PC-3 (cell line): ENCODE measurements at regions not wholly inside any gene's neighbourhood (a gene's known extent, or its start where the extent isn't known, plus 50 kb on each side); places are given as distances from the start of the nearest gene placed in this dataset.

Experiments used
- ATAC-seq: fragments of 200-7000 bp; cut with Tn5 transposase; 2 replicates; pipeline ENCODE4 v1.9.1; 2020; ENCODE audit warnings: mild to moderate bottlenecking, moderate library complexity
- BruUV-seq: library from RNA; stranded (reverse); fragments of 400-500 nt; replicated peaks from 2 replicates; lab custom pipeline; 2021; lab: Mats Ljungman, UMichigan
- CTCF ChIA-PET: fragments of 300-600 bp; sonication (Branson Sonifier 250); formaldehyde crosslinking; loops from one replicate; lab custom pipeline; 2022; ENCODE audit warnings: antibody characterized with exemption; lab: Charles Lee
- POLR2A ChIA-PET: fragments of 300-600 bp; sonication (Branson Sonifier 250); formaldehyde crosslinking; loops from one replicate; lab custom pipeline; 2022; ENCODE audit warnings: antibody characterized with exemption; ENCODE audit not compliant: unreplicated experiment; lab: Charles Lee
- DNase-seq: peaks from one replicate; pipeline ENCODE4 v3.0.0-alpha.2; 2015
- H2AFZ ChIP-seq: fragments of 300-600 bp; sonication (generic); 2 replicates; pipeline ENCODE4 v1.6.0; 2016; ENCODE audit warnings: antibody characterized with exemption, low read length
- H3F3A ChIP-seq: fragments of 300-600 bp; sonication (generic); one replicate; pipeline ENCODE4 v1.6.0; 2017; ENCODE audit warnings: antibody characterized with exemption, low read length, control low read depth, mild to moderate bottlenecking; ENCODE audit not compliant: unreplicated experiment
- H3K27ac ChIP-seq: fragments of 300-600 bp; sonication (generic); 2 replicates; pipeline ENCODE4 v1.5.1; 2016; ENCODE audit warnings: mild to moderate bottlenecking, low read length
- H3K27me3 ChIP-seq: fragments of 300-600 bp; sonication (generic); 2 replicates; pipeline ENCODE4 v1.6.1; 2016; ENCODE audit warnings: low read length, mixed read lengths
- H3K36me3 ChIP-seq: fragments of 300-600 bp; sonication (generic); 2 replicates; pipeline ENCODE4 v1.6.1; 2016; ENCODE audit warnings: low read depth, mixed run types, low read length, mixed read lengths
- H3K4me1 ChIP-seq: fragments of 300-600 bp; sonication (generic); 2 replicates; pipeline ENCODE4 v1.5.1; 2016; ENCODE audit warnings: low read length; ENCODE audit not compliant: insufficient read depth
- H3K4me2 ChIP-seq: fragments of 300-600 bp; sonication (generic); 2 replicates; pipeline ENCODE4 v1.6.0; 2016; ENCODE audit warnings: low read length
- H3K4me3 ChIP-seq: fragments of 300-600 bp; sonication (generic); 2 replicates; pipeline ENCODE4 v1.5.1; 2016; ENCODE audit warnings: mild to moderate bottlenecking, low read length, mixed read lengths
- H3K79me2 ChIP-seq: fragments of 300-600 bp; sonication (generic); 2 replicates; pipeline ENCODE4 v1.6.1; 2017; ENCODE audit warnings: low read length, mixed read lengths
- H3K9ac ChIP-seq: fragments of 300-600 bp; sonication (generic); 2 replicates; pipeline ENCODE4 v1.6.0; 2016; ENCODE audit warnings: mild to moderate bottlenecking, low read length
- H3K9me2 ChIP-seq: fragments of 300-600 bp; sonication (generic); replicated peaks from 2 replicates; pipeline ENCODE4 v1.6.1; 2016; ENCODE audit warnings: mixed run types, low read length, mixed read lengths
- H3K9me3 ChIP-seq: fragments of 300-600 bp; sonication (generic); 2 replicates; pipeline ENCODE4 v1.6.1; 2016; ENCODE audit warnings: low read length, mixed read lengths
- H4K20me1 ChIP-seq: fragments of 300-600 bp; sonication (generic); 2 replicates; pipeline ENCODE4 v1.6.1; 2016; ENCODE audit warnings: low read length, mixed read lengths
- EZH2 ChIP-seq: fragments of 300-600 bp; sonication (generic); IDR thresholded peaks from one replicate; pipeline ENCODE4 v1.6.1; 2017; ENCODE audit warnings: antibody characterized with exemption, mild to moderate bottlenecking, low read length; ENCODE audit not compliant: unreplicated experiment
- EZH2phosphoT487 ChIP-seq: fragments of 300-600 bp; sonication (generic); IDR thresholded peaks from 2 replicates; pipeline ENCODE4 v1.6.1; 2018; ENCODE audit warnings: mild to moderate bottlenecking, antibody characterized with exemption, low read length, borderline replicate concordance
- intact Hi-C: fragments of 100-400 bp; cut with micrococcal nuclease; formaldehyde crosslinking; loops from 2 replicates; pipeline ENCODE4 v1.9.0; 2023
- TF ChIP-seq, protein P1 (sequence below): fragments of 300-600 bp; sonication (generic); conservative IDR thresholded peaks from 2 replicates; pipeline ENCODE4 v1.5.1; 2017; ENCODE audit warnings: antibody characterized with exemption, low read depth, mild to moderate bottlenecking, low read length

DNA sequence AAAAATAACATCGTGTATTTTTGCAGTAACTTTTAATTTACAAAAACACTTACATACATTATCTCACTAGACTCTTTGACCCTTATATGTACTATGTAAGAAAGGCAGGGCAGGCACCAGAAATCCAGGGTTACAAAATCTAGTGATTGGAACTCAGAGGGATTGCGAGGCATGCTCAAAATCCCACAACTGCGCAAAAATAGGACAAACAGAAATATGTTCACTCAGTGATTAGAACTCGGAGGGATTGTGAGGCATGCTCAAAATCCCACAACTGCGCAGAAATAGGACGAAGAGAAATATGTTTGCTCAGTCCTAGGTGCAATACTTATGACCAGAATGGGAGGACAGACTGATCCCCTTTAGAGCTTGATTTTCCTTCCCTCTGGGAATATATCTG is 79.2 kb upstream of the TGFBR2 start:
- Histone ChIP-seq H3K36me3 (no peaks in the 10 kb centered on the region), H3K27me3 (no peaks in the 10 kb centered on the region), H4K20me1 (no peaks in the 10 kb centered on the region), H3K4me1 (no peaks in the 10 kb centered on the region), H3K9me3 (no peaks in the 10 kb centered on the region), H3K4me3 (no peak overlapping the region), H3K9me2 (no peaks in the 10 kb centered on the region), H3K79me2 (no peaks in the 10 kb centered on the region), H3K9ac (no peak overlapping the region), H3K4me2 (no peak overlapping the region), H3K27ac (no peak overlapping the region), H3F3A (no peaks in the 10 kb centered on the region), H2AFZ (no peak overlapping the region)
- DNase-seq (no peak), ATAC-seq (no peak)
- TF ChIP-seq EZH2 (no peak), EZH2phosphoT487 (no peak)
- TF ChIP-seq, protein P1, sequence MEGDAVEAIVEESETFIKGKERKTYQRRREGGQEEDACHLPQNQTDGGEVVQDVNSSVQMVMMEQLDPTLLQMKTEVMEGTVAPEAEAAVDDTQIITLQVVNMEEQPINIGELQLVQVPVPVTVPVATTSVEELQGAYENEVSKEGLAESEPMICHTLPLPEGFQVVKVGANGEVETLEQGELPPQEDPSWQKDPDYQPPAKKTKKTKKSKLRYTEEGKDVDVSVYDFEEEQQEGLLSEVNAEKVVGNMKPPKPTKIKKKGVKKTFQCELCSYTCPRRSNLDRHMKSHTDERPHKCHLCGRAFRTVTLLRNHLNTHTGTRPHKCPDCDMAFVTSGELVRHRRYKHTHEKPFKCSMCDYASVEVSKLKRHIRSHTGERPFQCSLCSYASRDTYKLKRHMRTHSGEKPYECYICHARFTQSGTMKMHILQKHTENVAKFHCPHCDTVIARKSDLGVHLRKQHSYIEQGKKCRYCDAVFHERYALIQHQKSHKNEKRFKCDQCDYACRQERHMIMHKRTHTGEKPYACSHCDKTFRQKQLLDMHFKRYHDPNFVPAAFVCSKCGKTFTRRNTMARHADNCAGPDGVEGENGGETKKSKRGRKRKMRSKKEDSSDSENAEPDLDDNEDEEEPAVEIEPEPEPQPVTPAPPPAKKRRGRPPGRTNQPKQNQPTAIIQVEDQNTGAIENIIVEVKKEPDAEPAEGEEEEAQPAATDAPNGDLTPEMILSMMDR: no peak
- intact Hi-C loops: no loop called here
- CTCF ChIA-PET: no interaction called here
- no TSS peak for BruUV-seq
- POLR2A ChIA-PET: interaction anchor here (0.6 kb wide), 1 partner anchor 10 kb away, joined by 3 read pairs; no protein-coding TSS in a partner anchor

DNA sequence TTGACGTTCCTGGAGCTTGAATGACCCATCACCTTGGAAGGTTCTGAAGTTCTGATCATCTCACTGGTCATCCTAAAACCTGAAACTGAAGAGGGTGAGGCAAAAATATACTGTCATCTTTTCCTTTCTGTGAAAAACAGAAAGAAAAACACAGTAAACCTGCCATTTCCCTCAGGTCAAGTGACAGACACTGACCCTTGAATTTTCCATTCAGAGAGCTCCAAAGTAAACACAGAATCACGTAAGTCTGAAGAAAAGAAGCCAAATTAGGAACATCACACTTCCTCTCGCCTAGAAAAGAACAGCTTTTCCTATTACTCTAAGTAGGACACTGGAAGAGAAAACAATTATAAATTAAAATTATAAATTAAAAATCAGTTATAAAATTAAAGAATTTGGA is 78.7 kb upstream of the TGFBR2 start:
- CTCF ChIA-PET: no interaction called here
- H3K9me2 ChIP-seq: no peaks in the 10 kb centered on the region
- H3K4me3 ChIP-seq: no peak overlapping the region
- intact Hi-C loops: no loop called here
- H3F3A ChIP-seq: no peaks in the 10 kb centered on the region
- POLR2A ChIA-PET: interaction anchor here (0.6 kb wide), 1 partner anchor 10 kb away, joined by 3 read pairs; no protein-coding TSS in a partner anchor
- no peak for DNase-seq
- no peaks in the 10 kb centered on the region for H3K79me2 ChIP-seq
- H3K9ac ChIP-seq: no peak overlapping the region
- BruUV-seq: no TSS peak
- no peak overlapping the region for H3K27ac ChIP-seq
- ATAC-seq: no peak
- no peaks in the 10 kb centered on the region for H3K36me3 ChIP-seq
- no peak overlapping the region for H3K4me2 ChIP-seq
- TF ChIP-seq EZH2: no peak
- no peaks in the 10 kb centered on the region for H3K4me1 ChIP-seq
- H3K9me3 ChIP-seq: no peaks in the 10 kb centered on the region
- H2AFZ ChIP-seq: no peak overlapping the region
- no peaks in the 10 kb centered on the region for H4K20me1 ChIP-seq
- H3K27me3 ChIP-seq: no peaks in the 10 kb centered on the region

DNA sequence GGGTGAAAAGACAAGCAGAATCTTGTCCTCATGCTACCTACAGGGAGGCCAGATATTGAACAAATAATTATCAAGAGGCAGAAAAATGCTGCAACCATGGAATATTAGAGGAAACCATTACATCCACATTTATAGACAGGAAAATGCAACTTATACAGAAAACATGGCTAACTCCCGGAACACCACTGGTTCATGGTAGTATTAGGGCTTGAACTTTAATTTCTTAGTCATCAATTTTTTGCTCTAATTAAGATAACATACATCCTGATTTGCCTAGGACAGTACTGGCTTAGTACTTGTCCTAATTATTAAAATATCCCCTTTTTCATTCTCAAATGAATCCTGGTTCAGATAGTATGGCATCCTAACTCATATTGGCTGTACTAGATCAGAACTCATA is 76.3 kb upstream of the TGFBR2 start:
- Histone ChIP-seq H3K79me2 (no peaks in the 10 kb centered on the region), H3K9me2 (no peaks in the 10 kb centered on the region), H3K36me3 (no peaks in the 10 kb centered on the region), H3K9me3 (no peaks in the 10 kb centered on the region), H3K27ac (no peak overlapping the region), H3F3A (no peaks in the 10 kb centered on the region), H3K4me3 (no peak overlapping the region), H4K20me1 (no peaks in the 10 kb centered on the region), H2AFZ (no peak overlapping the region), H3K9ac (no peak overlapping the region), H3K4me2 (no peak overlapping the region), H3K4me1 (no peaks in the 10 kb centered on the region), H3K27me3 (no peaks in the 10 kb centered on the region)
- POLR2A ChIA-PET: no interaction called here
- TF ChIP-seq, protein P1: no peak
- no peak for TF ChIP-seq EZH2phosphoT487
- TF ChIP-seq EZH2: no peak
- ATAC-seq (no peak), DNase-seq (no peak)
- CTCF ChIA-PET: no interaction called here
- intact Hi-C loops: no loop called here
- no TSS peak for BruUV-seq
